H54 (cell line): ENCODE measurements at regions not wholly inside any gene's neighbourhood (a gene's known extent, or its start where the extent isn't known, plus 50 kb on each side); places are given as distances from the start of the nearest gene placed in this dataset.

Source experiments
- DNase-seq: peaks from one replicate; pipeline ENCODE4 v3.0.0; 2011; ENCODE audit warnings: low spot score, mixed read lengths; ENCODE audit not compliant: insufficient read length
- FAIRE-seq: peaks from 3 replicates; lab custom pipeline; 2011; peaks lifted over from hg19 to GRCh38; lab: Jason Lieb, UNC
- POLR2A ChIP-seq: IDR thresholded peaks from 2 replicates; pipeline ENCODE4 v1.6.1; 2011; ENCODE audit warnings: low read depth, mild to moderate bottlenecking, low read length

GRCh38 chr6:122207061-122207460 lies 192.4 kb upstream of the HSF2 start:
- TF ChIP-seq POLR2A, result no peak
- DNase-seq (no peak), FAIRE-seq (no peak)

- TF ChIP-seq POLR2A, result no peak
- DNase-seq, result no peak
- no peak for FAIRE-seq
These were observed 191.7 kb upstream of the HSF2 start for GRCh38 chr6:122207794-122208193.

DNA sequence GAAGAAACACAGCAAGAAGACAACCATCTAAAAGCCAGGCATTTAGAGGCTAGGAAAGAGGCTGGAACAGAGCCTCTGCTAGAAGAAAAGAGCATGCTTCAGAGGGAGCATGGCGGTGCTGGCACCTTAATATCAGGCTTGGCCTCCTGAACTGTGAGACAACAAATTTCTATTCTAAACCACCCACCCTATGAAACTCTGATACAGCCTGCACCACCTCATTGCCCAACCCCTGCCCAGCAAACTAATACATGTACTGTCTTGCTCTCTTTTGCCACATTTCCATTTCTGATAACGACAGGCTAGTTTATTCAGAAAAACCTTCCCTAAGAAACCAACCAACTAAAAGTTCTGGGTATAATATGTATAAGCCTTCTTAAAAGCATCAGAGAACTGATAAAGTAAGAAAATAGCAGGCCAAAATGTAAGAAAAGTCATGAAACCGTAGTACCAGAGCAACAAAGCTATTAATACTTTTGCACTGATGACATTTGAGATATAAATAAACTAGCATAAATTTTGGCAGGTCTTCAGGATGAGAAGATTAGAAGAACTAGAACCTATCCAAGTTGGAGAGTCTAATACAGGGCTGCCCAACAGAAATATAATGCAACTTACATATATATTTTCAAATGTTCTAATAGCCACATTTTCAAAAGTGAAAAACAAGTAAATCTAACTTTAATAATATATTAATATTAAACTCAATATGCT lies 184.7 kb upstream of the HSF2 start:
- FAIRE-seq, result no peak
- no peak for TF ChIP-seq POLR2A
- no peak for DNase-seq

GRCh38 chr6:122220254-122220653 lies 179.2 kb upstream of the HSF2 start:
- DNase-seq (no peak), FAIRE-seq (no peak)
- TF ChIP-seq POLR2A, result no peak

DNA sequence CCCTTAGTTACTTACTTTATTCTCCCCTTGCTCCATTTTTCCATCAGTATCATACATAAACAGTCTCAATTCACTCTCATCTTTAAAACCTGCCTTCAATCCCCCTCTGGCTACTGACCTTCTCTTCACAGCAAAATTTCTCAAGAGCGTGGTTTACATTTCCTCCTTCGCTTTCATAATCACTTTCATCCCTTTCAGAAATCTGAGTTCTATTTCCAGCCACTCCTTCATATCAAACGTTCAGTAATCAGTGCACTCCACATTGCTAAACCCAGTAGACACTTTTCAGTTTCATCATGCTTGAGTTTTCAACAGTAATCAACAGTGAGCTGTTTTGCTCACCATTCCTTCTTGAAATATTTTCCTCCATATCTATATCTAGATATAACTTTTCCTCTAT lies 176.7 kb upstream of the HSF2 start:
- no peak for TF ChIP-seq POLR2A
- DNase-seq, result no peak
- FAIRE-seq, result no peak

DNA sequence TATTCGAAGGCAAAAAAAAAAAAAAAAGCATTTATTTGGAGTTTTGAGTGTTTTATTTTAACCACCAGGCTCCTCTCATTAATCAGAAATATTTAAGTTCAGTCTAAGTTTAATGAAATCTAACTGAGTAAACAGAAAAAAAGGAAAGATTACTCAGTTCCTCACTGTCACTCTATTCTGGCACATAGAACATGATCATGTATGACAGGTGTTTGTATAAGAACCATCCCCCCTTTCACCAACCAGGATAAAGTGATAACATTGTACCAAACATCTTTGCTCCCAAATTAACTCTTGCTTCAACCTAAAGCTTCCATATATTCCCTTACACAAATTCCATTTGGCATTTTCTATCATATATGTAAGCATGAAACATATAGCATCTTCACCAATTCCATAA lies 176.2 kb upstream of the HSF2 start:
- no peak for DNase-seq
- no peak for FAIRE-seq
- no peak for TF ChIP-seq POLR2A

DNA sequence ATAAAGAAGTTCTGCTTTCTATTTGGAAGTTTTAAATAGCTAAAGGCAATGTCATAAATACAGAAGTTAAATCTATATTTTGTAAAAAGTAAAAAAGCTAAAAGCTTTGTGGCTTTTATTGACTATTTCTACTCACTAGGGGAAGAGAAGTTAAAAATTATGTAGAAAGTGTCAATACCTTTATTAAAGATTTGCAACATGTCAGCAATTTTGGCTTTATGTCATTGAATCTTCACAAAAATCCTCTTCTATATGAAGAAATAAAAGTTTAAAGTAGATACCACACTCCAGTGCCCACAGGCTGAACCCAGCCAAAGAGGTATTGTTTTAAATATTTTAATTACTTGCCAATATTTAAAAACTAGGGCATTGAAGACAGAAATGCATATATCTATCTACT lies 160.6 kb upstream of the HSF2 start:
- no peak for FAIRE-seq
- TF ChIP-seq POLR2A, result no peak
- DNase-seq, result no peak

DNA sequence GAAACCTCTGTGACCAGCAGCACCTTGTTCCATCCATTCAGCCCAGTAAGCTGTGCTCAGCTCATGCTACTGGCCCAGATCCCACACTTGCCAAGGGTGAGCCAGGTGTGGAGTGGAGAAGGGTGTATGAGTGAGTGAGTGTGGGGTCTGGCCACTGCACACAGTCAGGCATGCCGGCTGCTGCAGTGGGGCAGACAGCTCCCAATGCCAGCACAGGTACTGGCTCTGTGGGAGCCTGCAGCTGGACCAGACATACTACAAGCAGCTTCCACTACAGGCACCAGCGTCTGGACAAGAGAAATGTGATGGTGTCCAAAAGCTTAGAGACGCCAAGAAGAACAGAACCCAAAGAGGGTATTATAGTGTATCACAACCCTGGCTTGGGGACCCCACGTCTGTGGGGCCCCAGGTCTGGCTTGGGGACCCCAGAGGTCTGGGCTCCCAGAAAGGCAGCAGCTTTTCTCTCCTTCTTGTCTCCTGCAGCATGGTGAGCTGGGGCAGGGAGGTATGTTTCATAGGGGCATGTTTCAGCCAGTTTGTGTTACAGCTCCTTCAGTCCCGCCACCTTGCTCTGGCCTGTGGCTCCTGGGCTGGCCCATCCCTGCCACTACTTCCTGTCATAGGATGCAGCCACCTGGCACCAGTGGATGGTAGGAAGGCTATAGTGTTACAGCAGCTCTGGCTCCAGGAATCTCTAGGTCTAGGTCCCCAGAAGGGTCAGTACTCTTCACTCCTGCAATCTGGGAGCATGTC lies 152.4 kb upstream of the HSF2 start:
- FAIRE-seq, result no peak
- TF ChIP-seq POLR2A, result no peak
- no peak for DNase-seq

GRCh38 chr6:122248001-122248669 lies 151.3 kb upstream of the HSF2 start:
- no peak for FAIRE-seq
- DNase-seq, result no peak
- no peak for TF ChIP-seq POLR2A

- DNase-seq (no peak), FAIRE-seq (no peak)
- TF ChIP-seq POLR2A, result no peak
These were observed 150.6 kb upstream of the HSF2 start for GRCh38 chr6:122248844-122249243.

- DNase-seq, result no peak
- TF ChIP-seq POLR2A, result no peak
- no peak for FAIRE-seq
These were observed 140.6 kb upstream of the HSF2 start for GRCh38 chr6:122258839-122259238.

- FAIRE-seq, result no peak
- DNase-seq, result no peak
- no peak for TF ChIP-seq POLR2A
These were observed 134.9 kb upstream of the HSF2 start for GRCh38 chr6:122264557-122264956.

DNA sequence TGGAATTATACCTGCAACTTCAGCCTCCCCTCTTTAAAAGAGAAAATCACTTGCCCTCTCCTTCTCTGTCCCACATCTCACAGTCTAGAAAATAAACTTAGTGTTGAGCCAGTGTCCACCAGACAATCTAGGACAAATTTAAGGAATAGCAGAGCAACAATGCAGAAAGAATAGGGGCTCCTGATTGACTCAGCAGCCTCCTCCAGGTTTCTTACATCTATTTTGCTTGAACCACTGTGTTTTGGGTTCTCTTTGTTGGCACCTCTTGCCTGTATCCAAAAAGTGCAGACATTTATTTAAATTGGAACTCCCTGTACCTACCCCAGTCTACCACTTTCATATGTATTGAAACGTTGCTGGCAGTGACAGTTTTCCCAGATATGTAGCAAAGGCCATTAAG lies 133.7 kb upstream of the HSF2 start:
- no peak for TF ChIP-seq POLR2A
- no peak for DNase-seq
- no peak for FAIRE-seq

DNA sequence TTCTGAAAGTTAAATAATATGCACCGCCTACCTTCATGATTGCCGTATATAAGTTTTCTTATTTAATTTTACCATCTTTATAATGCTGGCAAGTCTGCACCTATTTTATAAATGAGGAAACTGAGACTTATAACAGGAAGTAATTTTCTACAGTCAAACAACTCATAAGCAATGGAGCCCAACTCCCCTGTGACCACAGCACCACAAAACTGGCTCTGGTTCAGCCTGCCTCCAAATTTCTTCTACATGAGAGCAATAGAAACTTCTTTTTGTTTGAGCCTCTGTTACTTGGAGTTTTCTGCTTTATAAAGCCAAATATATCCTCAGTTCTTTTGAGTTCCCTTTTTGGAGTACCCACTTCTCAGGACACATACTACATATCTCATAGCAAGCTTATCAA lies 131.1 kb upstream of the HSF2 start:
- DNase-seq (no peak), FAIRE-seq (no peak)
- no peak for TF ChIP-seq POLR2A
